COLO829 (cell line): ENCODE measurements at regions not wholly inside any gene's neighbourhood (a gene's known extent, or its start where the extent isn't known, plus 50 kb on each side); places are given as distances from the start of the nearest gene placed in this dataset.

Experiments
- DNase-seq: peaks from one replicate; pipeline ENCODE4 v3.0.0; 2012; ENCODE audit warnings: low spot score

- no peak for DNase-seq
Measured at GRCh38 chr10:125398270-125398669, 237.9 kb upstream of the CTBP2 start.

- no peak for DNase-seq
Measured at GRCh38 chr10:125397608-125398007, 237.2 kb upstream of the CTBP2 start.

GRCh38 chr10:125396676-125397075, 236.3 kb upstream of the CTBP2 start:
- DNase-seq: no peak

GRCh38 chr10:125392609-125393008, 232.2 kb upstream of the CTBP2 start:
- DNase-seq: no peak

GRCh38 chr10:125392154-125392553, 231.8 kb upstream of the CTBP2 start:
- no peak for DNase-seq

- no peak for DNase-seq
Measured at GRCh38 chr10:125389648-125390047, 229.3 kb upstream of the CTBP2 start.

GRCh38 chr10:125379592-125379991, 219.2 kb upstream of the CTBP2 start:
- DNase-seq: no peak

- DNase-seq: no peak
Measured at GRCh38 chr10:125377368-125377767, 217.0 kb upstream of the CTBP2 start.

- DNase-seq: no peak
Measured at GRCh38 chr10:125375210-125375609, 214.8 kb upstream of the CTBP2 start.

GRCh38 chr10:125373546-125373945, 213.2 kb upstream of the CTBP2 start:
- no peak for DNase-seq

- DNase-seq: no peak
Measured at GRCh38 chr10:125370578-125370977, 210.2 kb upstream of the CTBP2 start.

GRCh38 chr10:125369382-125370326, 209.3 kb upstream of the CTBP2 start:
- no peak for DNase-seq

GRCh38 chr10:125368146-125368545, 207.8 kb upstream of the CTBP2 start:
- DNase-seq: no peak

- peak; percentile 57 for DNase-seq
Measured at GRCh38 chr10:125363791-125364190, 203.4 kb upstream of the CTBP2 start.

GRCh38 chr10:125362950-125363349, 202.6 kb upstream of the CTBP2 start:
- DNase-seq: no peak

- DNase-seq: no peak
Measured at GRCh38 chr10:125359401-125359800, 199.0 kb upstream of the CTBP2 start.

GRCh38 chr10:125355657-125356056, 195.3 kb upstream of the CTBP2 start:
- no peak for DNase-seq

GRCh38 chr10:125350519-125350918, 190.2 kb upstream of the CTBP2 start:
- no peak for DNase-seq

- DNase-seq: no peak
Measured at GRCh38 chr10:125348536-125348935, 188.2 kb upstream of the CTBP2 start.

- no peak for DNase-seq
Measured at GRCh38 chr10:125344573-125345171, 184.3 kb upstream of the CTBP2 start.

- no peak for DNase-seq
Measured at GRCh38 chr10:125343983-125344382, 183.6 kb upstream of the CTBP2 start.

GRCh38 chr10:125343118-125343925, 183.0 kb upstream of the CTBP2 start:
- DNase-seq: no peak

GRCh38 chr10:125341611-125342010, 181.2 kb upstream of the CTBP2 start:
- DNase-seq: no peak
